Pancreas (tissue), 10 donors: ENCODE measurements at regions not wholly inside any gene's neighbourhood (a gene's known extent, or its start where the extent isn't known, plus 50 kb on each side); places are given as distances from the start of the nearest gene placed in this dataset.

Experiments
- ATAC-seq, 4 donors: fragments of 200-7000 bp; cut with Tn5 transposase; one replicate each; pipeline versions ENCODE4 v1.8.0 to v1.9.1; 2020; ENCODE audit warnings: mild to moderate bottlenecking in 4 of 4, moderate library complexity in 4 of 4
- DNase-seq, 6 donors: peaks; one replicate each; pipeline ENCODE4 v3.0.0-alpha.2; 2020
- FAIRE-seq: peaks from 2 replicates; lab custom pipeline; 2012; peaks lifted over from hg19 to GRCh38; lab: Jason Lieb, UNC
- H3K27ac ChIP-seq, 4 donors: fragments of 200-600 bp; sonication (generic); 1 replicate in 3 of 4; 2 replicates in 1 of 4; pipeline versions ENCODE4 v1.5.0 to v1.8.0; 2020
- H3K27me3 ChIP-seq, 4 donors: fragments of 200-600 bp; one replicate each; pipeline ENCODE4 v1.8.0; 2021
- H3K36me3 ChIP-seq, 3 donors: fragments of 200-600 bp; sonication (generic) in 1 of 3; one replicate each; pipeline versions ENCODE4 v1.5.0 to v1.8.0; 2020 to 2021
- H3K4me1 ChIP-seq, 3 donors: fragments of 200-600 bp; one replicate each; pipeline ENCODE4 v1.8.0; 2021
- H3K4me3 ChIP-seq, 4 donors: fragments of 200-600 bp; sonication (generic) in 2 of 4; one replicate each; pipeline versions ENCODE4 v1.5.0 to v1.8.0; 2020 to 2021
- H3K9me3 ChIP-seq, 4 donors: fragments of 200-600 bp; one replicate each; pipeline ENCODE4 v1.8.0; 2021
- CTCF ChIP-seq, 4 donors: fragments of 200-600 bp; sonication (generic) in 3 of 4; IDR thresholded peaks; one replicate each; pipeline versions ENCODE4 v1.5.0 to v1.8.0; 2021; ENCODE audit warnings: antibody characterized with exemption in 4 of 4
- WGBS, 2 donors: extraction: QIAGEN DNeasy Blood & Tissue Kit; methylation state at CpG; one replicate each; pipeline ENCODE4 v1.1.7; 2013; 5-methylcytosine and 5-hydroxymethylcytosine counted together
- intact Hi-C, 3 donors: fragments of 100-400 bp; cut with DNase I; formaldehyde crosslinking; loops; one replicate each; pipeline versions ENCODE4 v1.11.1 to v1.14.2; 2022
- donor health status: healthy with polysubstance abuse.
- donor health status: DM: no; HTN: no; CAD: no; lungs with moderate emphysema.
- donor health status: DM: no; HTN: no; CAD: no.
- donor health status: control.
- donor health status: control.
- donor health status: Bipolar disorder and iron deficiency.
- donor health status: DM: yes; HTN: yes; CAD: no.
- donor health status: DM: no; HTN: no; CAD: no.
- donor health status: DM: no; HTN: no; CAD: no.
- donor health status: DM: yes; HTN: yes; CAD: no.

- Histone ChIP-seq H3K4me1 (peaks cover 0 to 4% (median 0%) of the 10 kb centered on the region in 3 donors), H3K27me3 (no peaks in the 10 kb centered on the region), H3K27ac (peak overlapping the region in 3 of 4 donors; percentile 14 to 49 (median 38)), H3K36me3 (no peaks in the 10 kb centered on the region), H3K4me3 (no peak overlapping the region), H3K9me3 (no peaks in the 10 kb centered on the region)
- intact Hi-C loops, result no loop called here
- WGBS, 2 donors, result 59 to 68% methylated on average over 6 of the region's 6 CpGs
- no peak for FAIRE-seq
- no peak for TF ChIP-seq CTCF (IDR thresholded peaks at IDR 0.05)
- DNase-seq, result no peak
- peak in 2 of 4 donors; percentile 52 to 59 for ATAC-seq
Measured at GRCh38 chr5:147177125-147177840, 57.5 kb upstream of the STK32A start.

- Histone ChIP-seq H3K9me3 (no peaks in the 10 kb centered on the region), H3K4me1 (peaks cover 0 to 4% (median 0%) of the 10 kb centered on the region in 3 donors), H3K4me3 (no peak overlapping the region), H3K27ac (no peak overlapping the region), H3K36me3 (no peaks in the 10 kb centered on the region), H3K27me3 (no peaks in the 10 kb centered on the region)
- ATAC-seq, result no peak
- no peak for DNase-seq
- TF ChIP-seq CTCF (IDR thresholded peaks at IDR 0.05), result no peak
- intact Hi-C loops, result loop anchor here in 1 of 3 donors (10.0 kb wide), 1 partner anchor 75 kb away; no protein-coding TSS in a partner anchor
- WGBS, 2 donors, result 66 to 79% methylated on average over 3 of the region's 3 CpGs
- FAIRE-seq, result no peak
Measured at GRCh38 chr5:147179562-147180147, 55.2 kb upstream of the STK32A start.

- no peak for TF ChIP-seq CTCF (IDR thresholded peaks at IDR 0.05)
- no peak for DNase-seq
- Histone ChIP-seq H3K27me3 (no peaks in the 10 kb centered on the region), H3K9me3 (no peaks in the 10 kb centered on the region), H3K27ac (no peak overlapping the region), H3K4me3 (no peak overlapping the region), H3K36me3 (no peaks in the 10 kb centered on the region), H3K4me1 (peaks cover 0 to 4% (median 0%) of the 10 kb centered on the region in 3 donors)
- no peak for ATAC-seq
- FAIRE-seq, result no peak
- intact Hi-C loops, result loop anchor here in 1 of 3 donors (10.0 kb wide), 1 partner anchor 76 kb away; no protein-coding TSS in a partner anchor
- 48 to 64% methylated on average over 4 of the region's 4 CpGs for WGBS, 2 donors
Measured at GRCh38 chr5:147180751-147181150, 54.1 kb upstream of the STK32A start.
